A673 (cell line): ENCODE measurements at regions not wholly inside any gene's neighbourhood (a gene's known extent, or its start where the extent isn't known, plus 50 kb on each side); places are given as distances from the start of the nearest gene placed in this dataset.

ENCODE experiments used
- CTCF ChIP-seq: fragments of 300-800, 200-600 bp; sonication (generic); conservative IDR thresholded peaks from 2 replicates; pipeline ENCODE4 v1.5.1; 2017; ENCODE audit warnings: low read depth, mild to moderate bottlenecking, antibody characterized with exemption, low read length, moderate library complexity, mixed read lengths
- EZH2 ChIP-seq: fragments of 200-600 bp; sonication (generic); IDR thresholded peaks from 2 replicates; pipeline ENCODE4 v1.6.1; 2017; ENCODE audit warnings: borderline replicate concordance, low read depth, mild to moderate bottlenecking, mixed read lengths, antibody characterized with exemption, low read length; ENCODE audit not compliant: poor library complexity, severe bottlenecking

- TF ChIP-seq EZH2 (no peak), CTCF (no peak)
Observed at GRCh38 chr7:52340067-52340466, 695.4 kb upstream of the POM121L12 start.
